Brain pericyte (primary cell): ENCODE measurements at regions not wholly inside any gene's neighbourhood (a gene's known extent, or its start where the extent isn't known, plus 50 kb on each side); places are given as distances from the start of the nearest gene placed in this dataset.
A peak's percentile ranks its signal among the peaks of the same experiment; 100 is the strongest.
"Not testable (repeated sequence)": the region's sequence is repeated elsewhere in the genome, so short reads cannot be mapped to it uniquely, and the experiment has no call there.

Experiments used
- DNase-seq: peaks from one replicate; pipeline ENCODE4 v3.0.0-alpha.2; 2012; ENCODE audit warnings: low read depth, low spot score

DNA sequence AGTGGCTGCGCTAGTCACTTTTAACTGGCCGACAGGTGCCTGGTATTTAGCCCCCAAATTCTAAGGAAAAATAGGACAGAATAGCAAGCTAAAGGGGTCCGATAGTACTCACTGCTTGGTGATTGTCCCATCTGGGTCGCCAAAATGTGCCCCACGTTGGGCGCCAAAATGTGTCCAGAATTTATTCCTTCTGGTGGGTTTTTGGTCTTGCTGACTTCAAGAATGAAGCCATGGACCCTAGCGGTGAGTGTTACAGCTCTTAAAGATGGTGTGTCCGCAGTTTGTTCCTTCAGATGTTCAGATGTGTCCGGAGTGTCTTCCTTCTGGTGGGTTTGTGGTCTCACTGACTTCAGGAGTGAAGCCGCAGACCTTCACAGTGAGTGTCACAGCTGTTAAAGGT lies 144.8 kb upstream of the XIRP2 start:
- DNase-seq = not testable (repeated sequence)

DNA sequence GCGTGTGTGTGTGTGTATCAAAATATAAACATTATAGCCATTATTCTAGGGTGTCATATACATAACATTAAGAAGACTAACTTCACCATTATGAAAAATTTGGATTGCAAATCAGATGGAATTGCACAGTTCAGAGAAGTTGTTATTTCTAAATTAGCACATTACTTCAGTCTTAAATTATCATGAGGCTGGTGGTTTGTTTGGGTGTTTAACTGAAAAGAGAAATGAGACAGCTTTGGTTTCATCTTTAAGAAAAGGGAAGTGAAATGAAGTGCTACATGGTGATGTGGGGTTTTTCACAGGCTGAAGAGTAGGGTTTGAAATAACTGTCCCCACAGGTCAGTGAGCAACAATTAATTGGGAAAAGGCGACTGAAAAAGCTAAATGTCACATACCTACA lies 161.2 kb upstream of the XIRP2 start:
- DNase-seq = no peak

DNA sequence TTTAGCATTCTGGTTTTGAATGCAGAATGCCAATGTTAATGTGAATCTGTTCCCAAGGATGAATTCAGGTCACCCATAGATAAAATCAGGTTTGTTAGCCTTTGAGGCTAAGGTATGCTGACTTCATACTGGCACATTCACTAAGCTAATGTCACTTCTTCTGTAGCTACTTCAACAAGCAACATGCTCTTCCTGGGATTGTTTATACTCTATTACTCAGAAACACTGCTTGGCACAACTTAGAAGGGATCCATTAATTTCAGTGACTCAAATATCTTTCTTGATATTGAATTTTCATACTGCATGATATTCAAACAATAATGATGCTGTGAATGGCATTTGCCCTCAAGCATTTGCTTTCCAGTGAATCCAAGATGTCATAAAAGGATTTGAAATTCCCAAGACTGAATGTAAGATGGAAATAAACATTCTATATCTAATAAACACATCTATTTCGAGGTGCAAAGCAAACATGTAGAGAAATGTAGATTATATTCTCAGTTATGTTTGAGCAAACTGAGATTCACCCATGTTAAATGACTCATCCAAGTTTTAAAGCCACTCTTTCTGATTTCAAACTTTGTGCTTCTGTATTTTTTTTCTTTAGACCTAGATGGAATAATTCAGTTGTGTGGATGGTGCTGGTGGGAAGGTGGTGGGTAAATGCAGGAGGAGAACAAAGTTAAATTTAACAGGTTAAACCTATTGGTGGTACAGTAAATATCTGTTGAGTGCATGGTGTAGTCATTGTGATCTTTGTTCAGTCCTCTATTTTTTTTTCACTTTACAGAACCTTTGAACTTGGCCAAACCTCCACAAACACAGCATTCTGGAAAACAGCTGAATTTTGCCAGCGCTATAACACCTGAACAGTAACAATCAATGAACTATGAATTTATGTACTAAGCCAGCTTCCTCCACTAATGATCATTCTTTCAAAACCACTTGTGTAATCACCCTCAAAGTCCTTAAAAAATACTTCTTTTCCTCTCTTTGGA lies 162.1 kb upstream of the XIRP2 start:
- no peak for DNase-seq

DNA sequence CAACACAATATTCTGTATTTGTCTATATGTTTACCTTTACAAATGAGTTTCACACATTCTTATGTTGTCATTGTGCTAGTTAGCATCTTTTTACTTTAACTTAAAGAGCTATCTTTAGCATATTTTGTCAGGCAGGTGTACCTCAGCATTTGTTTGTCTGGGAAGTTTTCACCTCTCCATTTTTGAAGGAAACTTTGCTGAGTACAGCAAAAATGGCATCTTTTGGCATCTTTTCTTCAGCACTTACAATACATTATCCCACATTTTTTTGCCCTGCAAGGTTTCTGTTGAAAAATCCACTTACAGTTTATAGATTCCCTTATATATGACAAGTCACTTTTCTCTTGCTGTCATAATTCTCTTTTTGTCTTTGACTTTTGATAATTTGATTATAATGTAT lies 171.3 kb upstream of the XIRP2 start:
- DNase-seq = no peak

DNA sequence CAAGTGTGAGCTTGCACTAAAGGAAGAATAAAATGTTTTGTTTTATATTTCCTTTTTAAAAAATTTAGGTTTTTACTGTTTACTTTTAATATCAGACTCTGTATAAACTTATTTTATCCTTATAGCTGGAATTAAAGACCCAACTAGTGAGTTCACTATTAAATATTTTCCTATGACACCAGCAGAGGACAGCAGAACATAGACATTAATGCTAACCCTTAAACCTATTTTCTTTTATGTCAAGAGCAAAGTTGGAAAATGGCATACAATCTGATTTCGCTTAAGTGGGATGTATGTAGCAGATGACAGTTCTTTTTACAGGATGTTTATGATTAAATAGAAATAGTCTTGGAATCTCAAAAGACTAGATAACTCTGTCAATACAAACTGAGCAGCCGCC lies 188.2 kb upstream of the XIRP2 start:
- DNase-seq = no peak

DNA sequence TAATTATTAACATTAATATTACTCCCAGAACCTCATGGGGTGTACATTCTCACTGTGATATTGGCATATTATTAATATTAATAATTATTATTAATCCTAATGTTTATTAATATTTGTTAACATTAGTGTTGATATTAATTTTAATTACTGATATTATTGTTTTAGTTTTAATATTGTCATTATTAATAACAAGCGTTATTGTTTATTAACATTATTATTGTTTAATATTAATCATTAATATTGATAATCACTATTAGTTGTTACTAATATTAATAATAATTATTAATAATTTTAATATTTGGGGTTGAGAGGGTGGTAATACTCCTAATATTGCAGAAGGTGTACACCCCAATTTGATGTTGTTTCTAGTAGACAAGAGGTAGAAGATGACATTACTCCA lies 193.1 kb upstream of the XIRP2 start:
- no peak for DNase-seq

DNA sequence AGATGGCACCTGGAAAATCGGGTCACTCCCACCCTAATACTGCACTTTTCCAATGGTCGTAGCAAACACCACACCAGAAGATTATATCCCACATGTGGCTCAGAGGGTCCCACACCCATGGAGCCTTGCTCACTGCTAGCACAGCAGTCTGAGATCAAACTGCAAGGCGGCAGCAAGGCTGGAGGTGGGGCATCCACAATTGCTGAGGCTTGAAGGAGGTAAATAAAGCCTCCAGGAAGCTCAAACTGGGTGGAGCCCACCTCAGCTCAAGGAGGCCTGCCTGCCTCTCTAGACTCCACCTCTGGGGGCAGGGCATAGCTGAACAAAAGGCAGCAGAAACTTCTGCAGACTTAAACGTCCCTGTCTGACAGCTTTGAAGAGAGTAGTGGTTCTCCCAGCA lies 192.0 kb upstream of the SCN7A start:
- not testable (repeated sequence) for DNase-seq

DNA sequence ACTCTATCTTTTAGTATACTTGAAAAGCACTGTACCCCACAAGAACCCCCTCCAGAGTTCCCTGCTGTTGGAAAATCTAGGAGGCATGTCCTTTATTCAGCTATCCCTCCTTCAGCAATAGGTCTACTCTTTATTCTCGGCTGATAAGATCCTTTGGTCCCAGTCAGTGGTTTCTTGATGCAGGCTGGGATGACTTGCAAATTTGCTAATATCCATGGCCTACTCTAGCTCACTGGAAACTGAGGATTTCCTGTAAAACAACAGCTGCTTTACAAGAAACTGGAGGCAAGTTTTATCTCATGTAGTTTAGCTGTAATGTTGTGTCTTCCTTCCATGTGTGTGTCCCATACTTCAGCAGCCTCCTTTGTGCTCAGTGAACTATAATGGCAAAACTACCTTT lies 183.9 kb upstream of the SCN7A start:
- DNase-seq = no peak

DNA sequence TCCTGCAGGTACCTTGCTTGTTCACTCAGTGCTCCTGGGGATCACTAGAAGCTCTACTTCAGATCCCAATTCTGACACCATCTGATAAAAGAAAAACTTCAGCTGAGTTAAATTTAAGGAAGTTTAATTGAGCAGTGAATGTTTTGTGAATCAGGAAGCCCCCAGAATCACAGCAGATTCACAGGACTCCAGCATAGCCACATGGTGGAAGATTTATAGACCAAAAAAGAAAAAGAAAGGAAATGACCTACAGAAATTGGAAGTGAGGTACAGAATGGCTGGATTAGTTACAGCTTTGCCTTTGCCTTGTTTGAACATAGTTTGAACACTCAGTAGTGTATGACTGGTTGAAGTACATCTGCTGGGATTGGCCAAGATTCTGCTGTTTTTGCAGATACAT lies 182.7 kb upstream of the SCN7A start:
- no peak for DNase-seq

DNA sequence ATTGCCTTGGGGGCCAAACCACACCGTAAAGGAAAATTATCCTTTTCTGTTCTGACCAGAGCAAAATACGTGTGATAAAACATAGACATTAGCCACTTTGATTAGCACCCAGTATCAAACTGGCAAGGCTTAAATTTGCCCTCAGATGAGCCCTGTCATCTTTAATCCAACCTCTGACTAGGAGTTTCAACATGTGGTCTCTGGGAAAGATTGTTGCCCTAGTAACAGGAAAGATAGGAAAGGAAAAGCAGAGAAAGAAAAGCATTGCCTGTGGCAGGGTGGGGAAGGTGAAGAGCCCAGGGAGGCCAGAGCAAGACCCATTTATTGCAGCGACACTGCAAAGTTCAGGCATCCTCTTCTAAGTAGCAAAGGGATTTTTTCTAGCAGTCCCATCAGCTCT lies 181.5 kb upstream of the SCN7A start:
- DNase-seq = no peak

DNA sequence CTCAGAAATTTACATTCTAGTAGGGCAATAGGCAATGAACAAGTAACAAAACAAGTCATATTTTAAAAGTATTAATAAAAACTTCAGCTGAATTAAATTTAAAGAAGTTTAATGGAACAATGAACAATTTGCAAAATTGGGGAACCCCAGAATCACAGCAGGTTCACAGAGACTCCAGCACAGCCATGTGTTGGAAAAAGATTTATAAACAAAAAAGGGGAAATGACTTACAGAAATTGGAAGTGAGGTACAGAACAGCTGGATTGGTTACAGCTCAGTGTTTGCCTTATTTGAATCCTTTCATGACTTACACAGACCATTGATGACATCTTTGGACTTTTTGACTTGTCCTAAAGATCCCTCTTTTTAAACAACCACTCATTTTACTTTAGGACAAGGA lies 179.9 kb upstream of the SCN7A start:
- no peak for DNase-seq

DNA sequence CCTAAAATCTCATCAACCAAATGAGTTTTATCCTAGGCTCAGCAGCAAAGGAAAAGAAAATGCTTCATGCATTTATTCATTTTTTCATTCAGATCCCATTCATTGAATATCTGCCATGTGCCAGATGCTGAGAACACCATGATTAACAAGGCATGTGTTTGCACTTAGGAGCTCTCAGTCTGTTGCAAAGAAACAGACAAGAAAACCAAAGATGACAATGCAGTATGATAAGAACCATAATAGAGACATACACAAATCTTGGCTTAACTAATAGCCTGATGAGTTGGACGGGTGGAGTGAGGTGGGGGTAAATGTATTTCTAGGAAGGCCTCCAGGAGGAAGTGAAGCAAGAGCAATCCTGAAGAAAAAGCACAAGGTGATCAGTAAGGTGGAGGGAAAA lies 177.8 kb upstream of the SCN7A start:
- no peak for DNase-seq

DNA sequence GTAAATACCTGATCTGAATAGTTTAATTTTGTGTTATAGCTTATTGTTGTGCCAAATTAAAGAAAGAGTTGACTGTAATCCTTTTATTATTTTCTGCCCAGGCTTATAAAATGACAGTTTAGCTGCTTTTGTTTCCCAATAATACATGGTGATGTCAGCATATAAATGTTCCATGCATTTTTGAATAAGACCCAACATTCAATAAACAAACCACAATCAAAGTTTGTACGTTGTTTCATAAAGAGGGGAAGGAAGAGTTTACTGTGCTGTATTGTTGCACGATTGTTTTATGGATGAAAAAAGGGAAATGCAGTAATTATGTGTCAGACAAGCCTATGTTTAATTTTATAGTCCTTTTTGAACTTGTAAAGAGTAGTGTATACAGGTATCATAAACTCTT lies 177.2 kb upstream of the SCN7A start:
- DNase-seq = no peak

DNA sequence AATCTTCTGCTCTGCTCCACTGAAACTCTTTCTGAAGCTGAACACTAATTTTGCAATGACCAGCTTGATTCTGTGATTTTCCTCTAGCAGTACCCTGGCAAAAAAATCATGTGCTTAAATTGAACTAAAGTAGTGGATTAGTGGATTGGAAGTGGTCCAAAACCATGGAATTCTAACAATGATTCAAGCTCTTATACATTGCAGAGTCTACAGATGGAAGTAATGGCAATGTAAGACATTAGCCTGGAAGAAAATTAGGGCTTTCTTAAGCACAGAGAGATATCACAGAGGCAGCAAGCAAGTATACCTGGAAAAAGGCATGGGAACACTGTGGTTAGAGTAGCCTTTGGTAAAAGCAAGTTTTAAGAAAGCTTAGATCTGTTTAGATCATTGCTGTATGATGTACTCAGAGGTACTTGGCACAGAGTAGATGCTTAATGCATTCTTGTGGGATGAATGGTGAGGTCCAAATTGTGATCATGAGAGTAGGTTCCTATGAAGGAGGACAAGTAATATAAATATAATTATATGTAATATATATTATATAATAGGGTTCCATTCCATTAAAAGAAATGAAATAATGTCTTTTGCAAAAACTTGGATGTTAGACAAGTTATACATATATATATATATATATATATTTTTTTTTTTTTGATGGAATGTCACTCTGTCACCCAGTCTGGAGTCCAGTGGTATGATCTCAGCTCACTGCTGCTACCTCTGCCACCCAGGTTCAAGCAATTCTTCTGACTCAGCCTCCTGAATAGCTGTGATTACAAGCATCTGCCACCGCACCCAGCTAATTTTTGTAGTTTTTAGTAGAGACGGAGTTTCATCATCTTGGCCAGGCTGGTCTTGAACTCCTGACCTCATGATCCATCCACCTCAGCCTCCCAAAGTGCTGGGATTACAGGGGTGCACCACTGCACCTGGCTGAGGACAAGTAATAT lies 172.2 kb upstream of the SCN7A start:
- DNase-seq = no peak

DNA sequence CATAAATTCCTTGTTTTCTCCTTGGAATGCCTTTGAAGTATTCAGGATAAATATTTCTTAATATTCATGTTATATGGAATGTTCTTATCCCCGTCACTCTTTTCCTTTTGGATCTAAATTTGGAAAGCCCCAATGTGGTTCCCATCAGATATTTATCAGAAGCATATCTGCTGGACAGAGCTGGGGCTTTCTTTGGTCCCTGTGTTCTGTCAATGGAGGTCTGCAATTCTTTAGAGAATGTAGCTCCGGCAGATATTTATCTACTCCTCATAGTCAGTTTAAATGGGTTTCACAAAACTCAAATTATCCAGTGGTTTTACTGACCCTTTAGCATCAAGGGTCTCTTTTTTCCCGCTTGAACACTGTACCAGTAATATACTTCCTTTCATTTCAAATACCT lies 167.8 kb upstream of the SCN7A start:
- no peak for DNase-seq

DNA sequence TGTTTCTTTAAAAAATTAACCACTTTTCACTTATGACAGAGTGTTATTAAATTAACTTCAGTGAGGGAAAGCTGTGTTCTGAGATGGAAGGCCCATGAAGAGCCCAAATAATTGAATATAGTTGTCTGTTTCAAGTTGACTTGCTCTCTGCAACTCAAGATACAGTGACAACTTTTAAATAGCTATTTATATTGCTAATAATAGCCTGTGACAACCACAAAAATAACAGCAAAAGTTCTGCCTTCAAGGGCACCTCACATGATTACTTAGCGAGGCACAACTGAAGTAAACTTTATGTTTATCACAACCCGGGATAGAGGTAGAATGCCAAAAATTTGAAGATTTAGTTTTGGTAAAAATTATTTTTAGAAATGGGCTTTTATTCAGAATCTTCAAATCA lies 167.3 kb upstream of the SCN7A start:
- DNase-seq = no peak

DNA sequence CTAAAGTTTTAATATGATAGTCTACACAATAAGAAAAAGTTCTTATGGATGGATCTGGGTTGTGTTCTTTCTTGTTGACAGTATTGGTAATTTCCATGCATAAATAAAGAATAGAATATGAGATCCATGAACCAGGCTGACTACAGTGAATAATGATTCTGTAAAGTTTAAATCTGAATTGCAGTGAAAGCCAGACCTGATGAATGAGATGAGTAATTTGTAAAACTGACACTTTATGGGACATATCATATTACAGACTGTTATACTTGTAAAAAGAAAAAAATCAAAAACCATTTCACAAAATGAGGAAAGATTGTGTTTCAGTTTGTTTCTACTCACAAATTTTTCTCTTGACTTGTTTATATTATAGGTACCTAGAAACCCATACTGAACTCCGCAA lies 164.9 kb upstream of the SCN7A start:
- no peak for DNase-seq

DNA sequence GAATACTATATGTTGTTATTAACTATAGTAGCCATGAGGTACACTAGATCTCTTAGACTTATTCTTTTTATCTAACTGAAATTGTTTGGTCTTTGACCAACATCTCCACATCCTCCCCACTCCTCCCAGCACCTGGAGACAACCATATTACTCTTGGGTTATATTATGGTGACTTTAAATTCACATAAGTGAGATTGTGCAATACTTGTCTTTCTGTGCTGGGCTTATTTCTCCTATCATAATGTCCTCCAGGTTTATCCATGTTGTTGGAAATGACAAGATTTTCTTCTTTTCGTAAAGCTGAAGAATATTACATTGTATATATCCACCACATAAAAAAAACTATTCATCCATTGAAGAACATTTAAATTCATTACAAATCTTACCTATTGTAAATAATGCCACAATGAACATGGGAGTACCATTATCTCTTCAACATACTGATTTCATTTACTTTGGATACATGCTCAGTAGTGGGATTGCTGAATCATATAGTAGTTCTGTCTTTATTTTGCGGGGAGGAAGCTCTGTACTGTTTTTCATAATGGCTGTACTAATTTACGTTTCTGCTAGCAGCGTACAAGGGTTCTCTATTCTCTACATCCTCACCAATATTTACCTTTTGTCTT lies 159.2 kb upstream of the SCN7A start:
- peak; percentile 8 for DNase-seq

DNA sequence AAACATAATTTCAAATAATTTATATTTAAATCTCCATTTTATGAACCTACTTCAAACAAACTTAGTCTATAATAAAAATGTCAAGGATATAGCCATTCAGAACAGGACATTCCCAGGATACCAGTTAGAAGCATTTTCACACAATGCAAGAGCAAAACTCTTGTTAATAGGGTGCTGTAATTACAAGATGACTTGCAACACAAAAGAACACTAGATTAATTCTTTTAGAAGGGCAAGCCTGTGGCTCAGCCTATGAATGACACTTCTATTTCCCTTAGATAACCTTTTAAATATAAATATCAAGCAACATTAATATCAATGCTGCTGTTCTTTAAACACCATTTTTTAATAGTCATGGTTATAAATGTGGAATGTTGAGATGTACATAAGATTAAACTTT lies 157.9 kb upstream of the SCN7A start:
- DNase-seq = no peak

DNA sequence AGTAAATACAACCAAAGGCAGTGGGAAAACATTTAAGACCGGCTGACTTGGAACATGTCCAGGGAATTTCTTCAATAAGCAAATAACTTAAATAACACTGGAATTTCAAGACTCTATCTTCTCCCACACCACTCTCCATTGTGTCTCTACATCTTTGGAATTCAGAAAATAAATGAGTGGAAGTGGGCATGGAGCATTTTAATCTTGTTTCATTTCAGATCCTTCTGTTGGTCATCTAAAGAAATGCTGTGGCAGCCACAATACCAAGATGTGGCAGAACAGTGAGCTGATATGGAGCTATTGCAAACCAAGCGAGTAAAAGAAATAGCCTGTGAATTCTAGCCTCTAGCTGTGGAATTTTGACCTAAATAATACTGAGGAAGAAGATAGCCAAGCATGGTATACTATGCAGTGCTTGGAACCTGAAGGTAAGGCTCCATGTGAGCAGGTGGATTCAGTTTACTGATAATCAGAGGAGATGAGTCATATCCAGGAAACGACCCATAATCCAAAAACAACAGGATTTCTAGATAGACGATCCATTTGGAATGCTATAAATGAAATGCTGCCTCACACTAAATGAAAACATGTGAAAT lies 157.1 kb upstream of the SCN7A start:
- peak; percentile 22 for DNase-seq

DNA sequence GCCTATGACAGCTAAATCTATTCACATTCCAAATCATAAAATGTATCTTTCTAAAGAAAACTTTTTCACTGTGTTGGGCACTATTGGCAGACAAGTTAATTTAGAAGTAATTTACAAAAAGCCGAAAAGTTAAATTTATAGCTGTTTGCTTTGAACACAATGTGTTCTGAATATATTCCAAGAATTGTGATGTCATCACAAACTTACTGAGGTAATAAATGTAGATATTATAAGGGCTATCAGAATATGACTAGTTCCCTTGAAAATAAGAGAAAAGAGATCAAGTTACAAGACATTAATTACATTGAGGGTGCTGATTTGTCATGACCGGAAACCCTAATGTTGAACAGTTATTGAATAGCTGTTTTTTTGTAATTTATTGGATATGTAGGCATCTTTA lies 153.9 kb upstream of the SCN7A start:
- DNase-seq = no peak

DNA sequence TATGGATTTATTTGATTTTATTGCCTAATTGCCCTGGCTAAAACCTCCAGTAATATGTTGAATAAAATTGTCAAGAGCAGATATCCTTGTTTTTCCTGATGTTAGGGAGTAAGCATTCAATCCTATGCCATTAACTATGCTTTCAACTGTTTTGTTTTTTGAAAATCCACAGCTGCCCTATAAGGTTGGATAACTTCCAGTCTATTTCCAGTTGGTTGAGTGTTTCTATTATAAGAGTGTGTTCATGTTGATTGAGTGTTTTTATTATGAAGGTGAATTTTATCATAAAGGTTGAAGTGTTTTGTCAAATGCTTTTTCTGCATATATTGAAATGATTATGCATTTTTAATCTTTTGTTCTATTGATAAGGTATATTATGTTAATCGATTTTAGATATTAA lies 149.9 kb upstream of the SCN7A start:
- no peak for DNase-seq
